NCI-H2107 treated with DMSO at 0.1 percent for 48 hours (cell line): ENCODE measurements at regions not wholly inside any gene's neighbourhood (a gene's known extent, or its start where the extent isn't known, plus 50 kb on each side); places are given as distances from the start of the nearest gene placed in this dataset.

ENCODE experiments used
- DNase-seq: peaks from one replicate; lab custom pipeline; 2025; ENCODE audit not compliant: unreplicated experiment; lab: John Stamatoyannopoulos, UW

DNA sequence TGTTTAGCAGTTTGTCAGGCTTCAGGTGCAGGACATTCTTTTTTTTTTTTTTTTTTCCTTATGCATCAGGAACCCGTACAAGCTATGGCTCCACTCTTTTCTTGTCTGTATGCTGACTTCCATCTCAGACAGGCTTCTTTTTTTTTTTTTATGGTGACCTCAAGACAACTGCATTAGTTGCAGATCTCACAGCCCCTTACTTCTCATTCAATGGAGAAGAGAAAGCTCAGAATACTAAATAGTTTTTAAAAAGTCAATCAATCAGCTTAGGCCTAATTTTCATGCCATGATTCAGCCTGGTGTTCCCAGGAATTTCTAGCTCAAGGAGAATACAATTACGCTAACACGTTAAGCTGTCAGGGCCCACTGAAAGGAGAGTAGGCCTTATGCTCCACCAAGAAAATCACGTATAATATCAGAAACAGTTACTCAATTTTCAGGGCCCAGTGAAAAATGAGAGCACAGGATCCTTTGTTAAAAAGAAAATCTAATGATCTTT lies 1596.0 kb upstream of the MIR17HG start:
- no peak for DNase-seq

GRCh38 chr13:89752394-89752793 lies 1595.1 kb upstream of the MIR17HG start:
- DNase-seq, result no peak

- no peak for DNase-seq
Observed at GRCh38 chr13:89755729-89756492, 1591.6 kb upstream of the MIR17HG start.

DNA sequence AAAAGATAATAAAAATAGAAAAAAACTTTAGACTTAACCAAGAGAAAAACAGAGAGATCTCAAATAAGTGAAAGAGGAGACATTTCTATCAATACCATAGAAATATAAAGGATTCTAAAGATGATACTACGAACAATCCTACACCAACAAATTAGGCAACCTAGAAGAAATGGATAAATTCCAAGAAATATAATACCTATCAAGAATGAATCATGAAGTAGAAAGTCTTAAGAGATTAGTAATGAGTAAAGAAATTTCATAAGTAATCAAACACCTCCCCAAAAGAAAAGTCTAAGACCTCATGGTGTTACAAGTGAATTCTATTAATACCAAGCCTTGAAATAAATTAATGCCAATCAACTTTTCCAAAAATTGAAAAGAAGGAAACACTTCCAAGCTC lies 1584.5 kb upstream of the MIR17HG start:
- no peak for DNase-seq

- DNase-seq, result no peak
Observed at GRCh38 chr13:89783221-89783755, 1564.2 kb upstream of the MIR17HG start.

DNA sequence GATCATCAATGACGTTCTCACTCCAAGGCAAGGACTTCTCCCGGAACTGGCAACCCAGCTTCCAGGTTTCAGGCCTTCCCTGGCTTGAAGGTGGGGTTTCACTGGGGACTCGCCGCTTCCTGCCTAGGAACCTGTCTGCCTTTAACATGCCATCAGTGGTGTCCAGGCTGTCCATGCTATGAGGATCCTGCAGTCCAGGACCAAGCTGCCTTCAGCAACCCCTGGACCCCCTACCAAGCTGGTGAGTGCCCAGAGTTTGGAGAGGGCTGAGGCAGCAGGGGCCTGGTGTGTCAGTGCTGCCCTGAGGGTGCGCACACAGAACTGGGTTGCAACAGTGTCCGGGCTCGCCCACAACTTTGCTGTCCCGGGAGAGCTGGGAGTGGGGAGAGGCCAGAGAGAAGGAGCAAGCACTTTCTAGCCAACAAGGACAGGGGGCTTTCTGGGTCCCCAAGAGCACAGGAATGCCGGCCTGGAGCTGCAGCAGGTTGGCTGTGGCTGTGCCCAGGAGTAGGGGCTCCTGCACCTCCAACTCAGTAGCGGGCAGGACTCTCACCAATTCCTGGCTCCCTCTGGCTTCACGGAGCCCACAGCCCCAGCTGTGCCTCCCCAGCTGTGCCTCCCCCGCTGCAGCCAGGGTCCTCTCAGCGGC lies 1563.2 kb upstream of the MIR17HG start:
- no peak for DNase-seq

- DNase-seq, result no peak
Observed at GRCh38 chr13:89786531-89786930, 1561.0 kb upstream of the MIR17HG start.

DNA sequence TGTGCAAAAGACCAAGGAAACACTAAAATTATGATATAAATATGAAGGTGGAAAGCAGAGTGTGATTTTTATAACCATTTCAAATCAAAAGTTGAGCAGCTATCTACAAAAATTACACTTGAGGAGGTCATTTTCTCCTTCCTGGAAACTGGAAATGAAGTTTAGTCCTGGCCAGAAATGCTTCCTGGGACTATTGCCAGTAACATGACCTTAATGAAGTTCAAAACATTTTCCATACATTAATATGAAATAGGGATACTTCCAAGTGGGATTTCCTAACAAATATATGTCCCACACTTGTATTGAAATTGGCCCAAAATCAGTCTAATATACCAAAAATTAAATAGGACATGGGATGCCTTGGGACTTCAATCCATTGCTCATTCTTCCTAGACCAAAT lies 1556.8 kb upstream of the MIR17HG start:
- no peak for DNase-seq

GRCh38 chr13:89791971-89792630 lies 1555.4 kb upstream of the MIR17HG start:
- no peak for DNase-seq

DNA sequence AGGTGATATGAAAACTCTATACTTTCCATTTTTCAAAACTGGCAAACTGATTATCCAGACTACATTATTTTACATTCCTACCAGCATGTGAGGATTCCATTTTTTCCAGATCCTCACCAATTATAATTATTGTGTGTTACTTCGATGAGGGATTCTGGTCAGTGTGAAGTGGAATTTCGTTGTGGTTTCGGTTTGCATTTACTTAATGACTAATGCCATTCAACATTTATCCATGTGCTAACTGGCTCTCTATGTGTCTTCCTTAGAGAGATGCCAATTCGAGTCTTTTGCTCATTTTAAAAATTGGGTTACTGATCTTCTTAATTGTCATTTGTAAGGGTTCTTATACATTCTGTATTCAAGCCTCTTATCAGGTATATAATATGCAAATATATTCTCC lies 1551.3 kb upstream of the MIR17HG start:
- no peak for DNase-seq

GRCh38 chr13:89803839-89804238 lies 1543.6 kb upstream of the MIR17HG start:
- no peak for DNase-seq

GRCh38 chr13:89806594-89806993 lies 1540.9 kb upstream of the MIR17HG start:
- no peak for DNase-seq

DNA sequence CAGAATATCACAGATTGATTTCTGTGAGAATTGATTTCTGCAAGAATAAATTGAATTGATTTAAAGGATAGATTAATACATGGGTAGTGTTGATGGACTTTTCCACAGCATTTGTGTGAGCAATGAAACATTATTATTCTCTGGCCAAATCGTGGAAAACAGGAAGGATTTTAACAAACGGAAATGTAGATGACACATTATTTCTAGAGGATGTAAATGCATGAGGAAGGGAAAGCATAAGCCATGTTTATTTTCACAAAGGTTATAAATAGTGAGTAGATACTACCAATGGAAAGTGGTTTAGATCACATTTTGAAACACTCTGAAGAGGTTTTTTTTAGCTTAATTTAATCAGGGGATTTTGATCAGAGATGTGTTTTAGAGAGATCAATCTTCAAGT lies 1534.6 kb upstream of the MIR17HG start:
- no peak for DNase-seq

- no peak for DNase-seq
Observed at GRCh38 chr13:89816404-89816803, 1531.1 kb upstream of the MIR17HG start.

DNA sequence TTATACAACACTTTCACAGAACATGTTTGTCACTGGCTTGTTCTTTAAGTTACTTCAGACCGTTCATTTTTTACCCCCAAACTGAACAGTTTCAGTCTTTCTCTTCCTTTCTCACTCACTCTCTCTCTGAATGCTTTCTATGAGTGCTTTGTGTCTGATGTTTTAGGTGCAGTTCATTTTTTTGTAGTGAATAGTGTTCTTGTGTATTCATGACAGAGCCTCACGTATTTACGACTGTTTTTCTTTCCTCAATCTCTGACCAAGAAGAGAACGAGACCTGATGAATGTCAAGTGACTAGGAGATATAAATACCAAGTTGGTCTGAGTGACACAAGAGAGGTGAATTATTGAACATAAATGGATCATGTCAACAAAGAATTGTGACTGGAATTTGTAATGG lies 1525.0 kb upstream of the MIR17HG start:
- no peak for DNase-seq

DNA sequence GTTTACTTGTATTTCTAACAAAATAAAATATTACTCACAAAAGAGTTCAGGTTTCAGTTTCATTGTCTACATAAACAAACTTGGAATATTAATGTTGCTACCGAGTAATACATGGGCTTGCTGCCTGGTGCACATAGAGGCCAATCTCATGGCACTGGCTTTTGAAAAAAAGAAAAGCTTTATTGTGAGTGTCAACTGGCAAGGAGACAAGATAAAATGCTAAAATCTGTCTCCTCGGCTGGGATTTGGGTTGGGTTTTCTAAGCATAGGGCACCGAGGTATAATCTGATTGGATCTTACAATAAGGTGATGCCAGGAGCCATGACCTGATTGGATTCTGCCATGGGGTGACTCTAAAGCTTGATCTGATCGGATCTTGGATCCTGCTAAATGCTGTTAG lies 1519.9 kb upstream of the MIR17HG start:
- no peak for DNase-seq

DNA sequence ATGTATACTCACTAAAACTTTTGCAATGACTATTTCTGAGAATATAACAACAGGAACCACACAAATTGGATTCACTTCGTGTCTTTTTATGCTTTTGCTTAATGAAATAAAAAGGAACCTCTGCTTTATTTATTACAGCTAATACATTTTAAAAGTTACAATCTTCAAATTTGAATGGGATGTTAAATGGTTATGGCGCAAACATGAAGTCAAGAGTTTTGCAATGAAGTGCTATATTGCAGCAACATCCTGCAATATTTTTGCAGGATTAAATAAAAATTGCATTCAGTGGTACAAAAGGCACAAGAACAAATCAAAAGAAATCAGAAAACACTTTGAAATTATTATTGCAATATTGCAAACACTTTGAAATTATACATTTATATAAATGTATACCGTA lies 1519.0 kb upstream of the MIR17HG start:
- DNase-seq, result no peak

GRCh38 chr13:89831157-89831556 lies 1516.3 kb upstream of the MIR17HG start:
- no peak for DNase-seq

GRCh38 chr13:89832827-89833226 lies 1514.7 kb upstream of the MIR17HG start:
- no peak for DNase-seq

- no peak for DNase-seq
Observed at GRCh38 chr13:89843621-89844020, 1503.9 kb upstream of the MIR17HG start.

DNA sequence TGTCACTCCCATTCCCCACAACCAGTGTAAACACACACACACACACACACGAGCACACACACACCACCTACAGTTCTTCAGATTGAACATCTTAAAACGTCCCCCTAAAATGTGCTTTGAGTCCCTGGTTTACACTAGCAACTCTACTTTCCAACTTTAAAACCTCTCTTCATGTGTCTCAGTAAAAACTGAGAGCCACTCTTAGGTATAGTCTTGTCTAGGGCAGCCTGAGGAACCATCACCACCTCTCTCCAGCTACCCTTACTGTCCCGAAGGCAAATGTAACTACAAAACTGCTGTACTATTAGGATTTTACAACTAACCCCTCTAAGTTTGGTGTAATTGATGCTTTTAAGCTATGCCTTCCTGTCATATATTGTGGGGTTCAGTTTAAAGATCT lies 1501.6 kb upstream of the MIR17HG start:
- no peak for DNase-seq
